ENCODE measurements at regions not wholly inside any gene's neighbourhood (a gene's known extent, or its start where the extent isn't known, plus 50 kb on each side); places are given as distances from the start of the nearest gene placed in this dataset.

- TF ChIP-seq POLR2A (IDR thresholded peaks at IDR 0.05; ENCODE audit: low read length) (no peak), GATA1 (IDR thresholded peaks at IDR 0.05; ENCODE audit: low read depth, low read length) (no peak)
Measured at GRCh38 chr10:128881086-128881485, 586.0 kb upstream of the MGMT start.

Data from erythroblast (primary cell).